Iris pigment epithelial cell (primary cell): ENCODE measurements at regions not wholly inside any gene's neighbourhood (a gene's known extent, or its start where the extent isn't known, plus 50 kb on each side); places are given as distances from the start of the nearest gene placed in this dataset.

Source experiments
- DNase-seq: peaks from one replicate; pipeline ENCODE4 v3.0.0-alpha.2; 2011; ENCODE audit warnings: low read depth

DNA sequence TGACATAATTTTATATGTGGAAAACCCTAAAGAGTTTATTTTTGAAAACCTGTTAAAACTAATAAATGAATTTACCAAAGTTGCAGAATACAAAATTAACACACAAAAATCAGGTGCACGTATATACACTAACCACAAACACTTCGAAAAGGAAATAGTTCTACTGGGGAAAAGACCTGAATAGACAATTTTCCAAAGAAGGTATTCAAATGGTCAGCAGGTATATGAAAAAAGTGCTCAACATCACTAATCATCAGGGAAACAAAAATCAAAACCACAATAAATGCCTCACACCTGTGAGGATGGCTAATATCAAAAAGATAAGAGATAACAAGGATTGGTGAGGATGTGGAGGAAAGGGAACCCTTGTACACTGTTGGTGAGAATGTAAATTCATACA lies 110.6 kb downstream of the PXDC1 start:
- no peak for DNase-seq

DNA sequence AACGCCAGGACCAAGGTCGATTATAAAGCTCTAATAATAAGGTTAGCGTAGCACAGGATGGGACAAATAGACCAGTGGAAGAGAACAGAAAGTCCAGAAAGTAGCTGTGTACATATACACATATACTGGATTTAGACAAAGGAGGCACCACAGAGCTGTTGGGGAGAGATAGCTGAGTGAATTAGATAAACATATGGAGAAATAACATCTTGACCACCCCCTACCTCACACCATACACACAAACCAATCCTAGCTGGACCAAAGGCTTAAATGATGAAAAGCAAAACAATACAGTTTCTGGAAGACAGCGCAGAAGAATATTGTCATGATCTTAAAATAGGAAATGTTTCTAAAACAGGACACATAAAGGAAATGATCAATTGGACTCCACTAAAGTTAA lies 112.9 kb downstream of the PXDC1 start:
- no peak for DNase-seq

- DNase-seq = no peak
Measured at GRCh38 chr6:3636060-3636459, 115.5 kb downstream of the PXDC1 start.

- no peak for DNase-seq
Measured at GRCh38 chr6:3635482-3635881, 116.0 kb downstream of the PXDC1 start.

- DNase-seq = no peak
Measured at GRCh38 chr6:3634280-3634816, 117.2 kb downstream of the PXDC1 start.

- DNase-seq = no peak
Measured at GRCh38 chr6:3633711-3634110, 117.8 kb downstream of the PXDC1 start.

- DNase-seq = no peak
Measured at GRCh38 chr6:3631877-3632276, 119.6 kb downstream of the PXDC1 start.

DNA sequence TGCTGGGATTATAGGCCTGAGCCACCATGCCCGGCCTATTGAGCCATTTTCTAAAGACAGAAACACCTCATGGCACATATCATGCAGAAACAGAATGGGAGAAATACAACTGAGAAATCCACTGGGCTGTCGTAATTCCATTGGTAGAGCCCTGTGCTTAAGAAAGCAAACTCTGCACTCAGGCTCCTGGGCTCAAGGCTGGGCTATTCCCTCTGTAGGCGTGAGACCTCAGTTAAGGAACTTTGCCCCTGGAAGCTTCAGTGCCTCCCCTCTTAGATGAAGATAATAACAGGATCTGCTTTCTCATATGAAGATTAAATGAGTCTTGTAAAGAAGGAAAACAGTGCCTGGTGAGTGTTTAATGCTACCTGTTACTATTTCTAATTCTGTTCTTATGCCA lies 120.3 kb downstream of the PXDC1 start:
- DNase-seq = no peak

DNA sequence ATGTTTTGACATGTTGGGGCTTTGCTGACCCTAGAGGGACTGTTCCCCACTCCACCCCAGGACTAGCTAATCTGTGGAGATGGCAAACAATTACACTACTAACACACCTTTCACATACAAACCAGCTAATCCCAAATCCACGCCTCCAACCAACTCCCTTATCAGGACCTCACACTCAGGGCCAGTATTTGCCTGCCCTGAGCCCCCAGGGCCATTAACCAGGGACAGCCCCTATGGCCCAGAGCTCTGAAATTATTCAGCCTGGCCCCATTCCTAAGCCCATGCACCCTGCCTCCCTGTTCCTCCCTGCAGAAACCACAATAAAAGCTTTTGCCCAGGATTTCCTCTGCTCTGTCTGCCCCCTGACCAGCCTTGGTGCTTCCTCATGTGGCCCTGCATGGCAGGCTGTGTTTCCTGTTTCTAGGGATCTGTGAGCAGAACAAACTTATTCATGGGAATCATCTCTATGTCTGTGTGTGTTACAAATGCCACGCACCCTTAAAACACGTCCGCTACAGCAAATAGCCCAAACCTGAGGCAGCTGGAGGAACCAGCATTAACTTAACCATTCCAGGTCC lies 121.2 kb downstream of the PXDC1 start:
- DNase-seq = no peak

GRCh38 chr6:3627956-3628835 lies 123.3 kb downstream of the PXDC1 start:
- DNase-seq = no peak

DNA sequence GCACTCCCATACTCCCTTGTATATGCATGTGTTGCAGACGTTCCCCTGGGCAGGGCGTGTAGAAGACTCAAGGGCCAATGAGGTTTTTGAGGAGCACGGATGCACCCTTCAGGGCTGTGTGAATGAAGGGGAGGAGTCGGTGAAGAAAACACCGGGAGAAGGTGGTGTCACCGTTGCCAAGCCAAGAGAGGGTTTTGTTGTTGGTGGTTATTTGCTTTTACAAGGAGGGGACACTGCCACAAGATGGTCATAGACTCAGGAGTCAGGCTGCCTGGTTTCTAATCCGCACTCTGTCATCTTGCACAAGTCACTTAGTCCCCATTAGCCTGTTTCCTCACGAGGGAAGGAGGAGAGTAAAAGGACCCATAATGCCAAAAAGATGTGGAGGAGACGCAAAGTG lies 124.0 kb downstream of the PXDC1 start:
- no peak for DNase-seq

DNA sequence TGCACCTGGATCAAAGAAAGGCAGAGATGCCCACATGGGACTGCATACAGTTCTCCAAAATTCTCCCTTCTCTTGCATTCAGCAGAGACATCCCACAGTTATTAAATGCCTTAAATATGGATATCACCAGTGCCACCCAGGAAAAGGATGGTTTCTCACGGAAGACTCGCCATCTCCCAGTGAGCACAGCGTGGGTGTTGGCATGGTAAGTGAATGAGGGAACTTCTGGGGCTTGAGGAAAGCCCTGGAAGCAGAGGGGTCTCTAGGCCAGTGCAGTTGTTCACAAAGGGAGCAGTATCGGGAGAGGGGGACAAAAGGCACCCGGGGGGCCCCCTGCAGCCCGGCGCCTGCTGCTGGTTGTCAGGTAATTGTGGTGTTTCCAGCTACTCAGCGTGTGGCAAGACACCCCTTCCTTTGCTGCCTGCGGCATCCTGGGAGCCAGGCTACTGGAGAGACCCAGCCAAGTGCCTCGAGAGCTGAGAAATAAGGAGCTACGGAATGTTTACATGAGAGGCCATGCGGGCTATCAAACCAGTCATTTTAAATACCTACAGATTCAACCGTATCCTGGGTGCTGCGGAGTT lies 125.4 kb downstream of the PXDC1 start:
- no peak for DNase-seq

- DNase-seq = no peak
Measured at GRCh38 chr6:3625149-3625979, 126.1 kb downstream of the PXDC1 start.

GRCh38 chr6:3624250-3625136 lies 127.0 kb downstream of the PXDC1 start:
- DNase-seq = no peak

GRCh38 chr6:3623451-3624249 lies 127.9 kb downstream of the PXDC1 start:
- no peak for DNase-seq

GRCh38 chr6:3621411-3621810 lies 130.1 kb downstream of the PXDC1 start:
- no peak for DNase-seq

- no peak for DNase-seq
Measured at GRCh38 chr6:3620937-3621336, 130.6 kb downstream of the PXDC1 start.

- DNase-seq = no peak
Measured at GRCh38 chr6:3620389-3620788, 131.1 kb downstream of the PXDC1 start.

DNA sequence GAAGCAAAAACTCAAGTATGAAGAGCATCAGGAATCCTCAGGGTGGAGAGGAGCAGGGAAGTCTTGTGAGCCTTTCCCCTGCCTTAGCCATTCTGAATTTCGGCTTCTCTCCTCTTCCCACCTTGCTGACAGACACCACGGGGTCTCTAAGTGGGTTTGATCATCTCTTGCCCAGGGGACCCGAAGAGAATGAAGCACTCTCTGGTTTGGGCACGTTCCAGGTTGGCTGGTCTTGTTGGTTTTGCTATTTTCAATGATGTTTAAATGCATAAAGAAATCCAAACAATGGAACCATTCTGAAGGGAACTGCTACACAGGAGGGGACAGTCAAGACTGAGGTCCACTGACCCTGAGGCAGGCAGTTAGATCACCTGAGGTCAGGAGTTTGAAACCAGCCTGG lies 131.7 kb downstream of the PXDC1 start:
- DNase-seq = no peak

DNA sequence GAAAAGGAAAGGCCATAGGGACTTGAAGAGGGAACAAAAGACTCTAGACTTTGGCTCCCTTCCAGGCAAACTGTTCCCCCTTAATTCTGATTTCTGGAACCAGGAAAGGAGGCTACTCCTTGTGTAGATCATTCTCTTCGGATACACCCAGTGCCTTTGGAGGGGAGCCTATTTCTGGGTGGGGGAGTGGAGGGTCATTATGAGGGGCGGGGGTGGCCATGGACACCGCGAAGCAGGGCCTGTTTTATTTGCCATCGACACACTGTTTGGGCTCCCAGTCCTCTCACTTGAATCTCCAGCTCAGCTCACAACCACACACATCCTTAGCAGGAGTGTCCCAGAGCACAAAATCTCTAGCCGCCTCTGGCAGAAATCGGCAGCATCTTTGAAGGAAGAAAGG lies 132.3 kb downstream of the PXDC1 start:
- no peak for DNase-seq
